ENCODE measurements at regions not wholly inside any gene's neighbourhood (a gene's known extent, or its start where the extent isn't known, plus 50 kb on each side); places are given as distances from the start of the nearest gene placed in this dataset.

DNA sequence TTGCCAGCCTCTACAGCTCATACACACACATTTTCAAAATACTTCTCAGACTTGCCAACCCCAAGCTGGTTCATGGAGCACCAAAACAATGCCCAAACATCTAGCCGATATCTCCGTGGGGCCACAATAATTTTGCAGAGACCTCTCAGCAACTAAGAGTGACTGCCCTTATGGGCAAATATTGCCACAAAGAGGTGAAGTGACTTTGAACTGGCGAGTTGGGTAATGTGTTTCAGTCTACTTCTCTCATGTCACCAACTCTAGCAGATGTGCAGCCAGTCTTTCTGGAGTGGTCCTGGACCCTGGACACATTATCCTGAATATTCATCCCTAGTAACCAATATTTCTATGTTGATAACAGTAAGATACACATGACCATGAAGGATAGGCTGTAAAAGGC lies 290.3 kb downstream of the EMP1 start:
- no peak for TF ChIP-seq POLR2A (IDR thresholded peaks at IDR 0.05)
- TF ChIP-seq CTCF (IDR thresholded peaks at IDR 0.05), result no peak
